Trophoblast cell (in vitro differentiated cells and primary cell): ENCODE measurements at regions not wholly inside any gene's neighbourhood (a gene's known extent, or its start where the extent isn't known, plus 50 kb on each side); places are given as distances from the start of the nearest gene placed in this dataset.

ENCODE experiments used
- DNase-seq, 2 donors: peaks; one replicate each; pipeline ENCODE4 v3.0.0-alpha.2; 2016
- H2AFZ ChIP-seq: 2 replicates; pipeline ENCODE4 v1.6.1; 2013; ENCODE audit warnings: low read length, moderate library complexity, mild to moderate bottlenecking; ENCODE audit not compliant: insufficient read depth, poor library complexity
- H2AK5ac ChIP-seq: 2 replicates; pipeline ENCODE4 v1.6.1; 2013; ENCODE audit warnings: mild to moderate bottlenecking, low read length
- H2BK120ac ChIP-seq: 2 replicates; pipeline ENCODE4 v1.6.1; 2013; ENCODE audit warnings: low read length, mild to moderate bottlenecking, moderate library complexity; ENCODE audit not compliant: insufficient read depth, poor library complexity
- H2BK12ac ChIP-seq: 2 replicates; pipeline ENCODE4 v1.6.1; 2013; ENCODE audit warnings: mild to moderate bottlenecking, low read length, moderate library complexity
- H2BK5ac ChIP-seq: 2 replicates; pipeline ENCODE4 v1.6.1; 2013; ENCODE audit warnings: low read length, low read depth, moderate library complexity, mild to moderate bottlenecking; ENCODE audit not compliant: poor library complexity
- H3K14ac ChIP-seq: 2 replicates; pipeline ENCODE4 v1.6.1; 2013; ENCODE audit warnings: mild to moderate bottlenecking, low read length
- H3K18ac ChIP-seq: 2 replicates; pipeline ENCODE4 v1.6.1; 2013; ENCODE audit warnings: mild to moderate bottlenecking, low read length
- H3K23ac ChIP-seq: 2 replicates; pipeline ENCODE4 v1.6.1; 2013; ENCODE audit warnings: low read length
- H3K27ac ChIP-seq: 2 replicates; pipeline ENCODE4 v1.5.1; 2013; ENCODE audit warnings: low read depth, mild to moderate bottlenecking, inconsistent platforms, low read length, moderate library complexity
- H3K27me3 ChIP-seq: 2 replicates; pipeline ENCODE4 v1.6.1; 2013; ENCODE audit warnings: inconsistent platforms, mild to moderate bottlenecking, low read length, moderate library complexity; ENCODE audit not compliant: insufficient read depth
- H3K36me3 ChIP-seq, 2 experiments: 1 replicate in 1 of 2; 2 replicates in 1 of 2; pipeline ENCODE4 v1.6.1; 2013; ENCODE audit warnings: low read length in 2 of 2, mild to moderate bottlenecking in 2 of 2, moderate library complexity in 1 of 2; ENCODE audit not compliant: insufficient read depth in 2 of 2, control insufficient read depth in 1 of 2
- H3K4ac ChIP-seq: 2 replicates; pipeline ENCODE4 v1.6.1; 2013; ENCODE audit warnings: low read depth, mild to moderate bottlenecking, low read length, moderate library complexity
- H3K4me1 ChIP-seq, 2 experiments: 1 replicate in 1 of 2; 2 replicates in 1 of 2; pipeline ENCODE4 v1.6.1; 2013; ENCODE audit warnings: low read length in 2 of 2, mild to moderate bottlenecking in 2 of 2, moderate library complexity in 1 of 2; ENCODE audit not compliant: insufficient read depth in 2 of 2, control insufficient read depth in 1 of 2
- H3K4me2 ChIP-seq: 2 replicates; pipeline ENCODE4 v1.6.1; 2013; ENCODE audit warnings: inconsistent platforms, mild to moderate bottlenecking, low read length, moderate library complexity
- H3K4me3 ChIP-seq: 2 replicates; pipeline ENCODE4 v1.5.1; 2013; ENCODE audit warnings: mild to moderate bottlenecking, low read depth, low read length, inconsistent platforms
- H3K79me1 ChIP-seq: one replicate; pipeline ENCODE4 v1.6.1; 2013; ENCODE audit warnings: low read length
- H3K79me2 ChIP-seq: 2 replicates; pipeline ENCODE4 v1.6.1; 2013; ENCODE audit warnings: low read length, mild to moderate bottlenecking; ENCODE audit not compliant: control insufficient read depth, insufficient read depth, poor library complexity
- H3K9ac ChIP-seq: 2 replicates; pipeline ENCODE4 v1.6.1; 2013; ENCODE audit warnings: mild to moderate bottlenecking, low read length
- H3K9me3 ChIP-seq: 2 replicates; pipeline ENCODE4 v1.6.1; 2013; ENCODE audit warnings: low read depth, mild to moderate bottlenecking, control low read depth, inconsistent platforms, low read length; ENCODE audit not compliant: insufficient read depth
- H4K12ac ChIP-seq: 2 replicates; pipeline ENCODE4 v1.6.1; 2013; ENCODE audit warnings: low read depth, mild to moderate bottlenecking, low read length, moderate library complexity
- H4K8ac ChIP-seq: 2 replicates; pipeline ENCODE4 v1.6.1; 2013; ENCODE audit warnings: low read depth, mild to moderate bottlenecking, low read length, moderate library complexity
- H4K91ac ChIP-seq: one replicate; pipeline ENCODE4 v1.6.1; 2013; ENCODE audit warnings: low read depth, mild to moderate bottlenecking, low read length, moderate library complexity
- WGBS: extraction: QIAGEN DNeasy Blood & Tissue Kit; methylation state at CpG from one replicate; pipeline ENCODE4 v1.1.7; 2013; ENCODE audit warnings: missing lambda C conversion rate; ENCODE audit not compliant: insufficient read length, insufficient coverage; ENCODE audit errors: extremely low coverage; 5-methylcytosine and 5-hydroxymethylcytosine counted together

DNA sequence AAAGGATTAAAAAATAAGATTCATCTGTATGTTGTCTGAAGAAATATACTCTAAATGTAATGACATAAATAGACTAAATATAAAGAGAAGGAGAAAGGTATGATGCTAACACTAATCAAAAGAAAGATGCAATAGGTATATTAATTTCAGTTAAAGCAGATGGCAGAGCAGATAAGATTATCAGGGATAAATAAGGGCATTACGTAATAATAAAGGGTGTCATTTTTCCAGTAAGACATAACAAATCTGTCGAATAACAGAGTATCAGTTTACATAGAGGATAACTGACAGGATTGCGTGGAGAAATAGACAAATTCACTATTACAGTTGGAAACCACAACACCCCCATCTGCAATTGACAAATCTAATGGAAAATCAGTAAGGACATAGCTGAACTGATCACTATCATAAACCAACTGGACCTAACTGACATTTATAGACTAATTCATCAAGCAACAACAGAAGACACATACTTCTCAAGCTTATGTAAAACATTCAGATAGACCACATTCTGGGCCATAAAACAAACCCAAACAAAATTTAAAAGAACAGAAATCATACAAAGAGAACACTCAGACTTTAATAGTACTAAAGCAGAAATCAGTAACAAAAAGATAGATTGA is 384.1 kb upstream of the COBL start:
- WGBS, result no CpG with 5 or more reads among the region's 3 CpGs
- Histone ChIP-seq H2BK120ac (no peak overlapping the region), H3K4me1 (no peaks in the 10 kb centered on the region), H3K14ac (no peak overlapping the region), H3K36me3 (no peaks in the 10 kb centered on the region), H3K4me3 (no peak overlapping the region), H3K4ac (no peak overlapping the region), H3K9ac (no peak overlapping the region), H2AK5ac (no peak overlapping the region), H3K23ac (no peak overlapping the region), H3K9me3 (no peaks in the 10 kb centered on the region), H3K27ac (no peak overlapping the region), H2AFZ (no peak overlapping the region), H4K12ac (no peak overlapping the region), H3K18ac (no peak overlapping the region), H3K4me2 (no peak overlapping the region), H4K91ac (no peak overlapping the region), H3K79me2 (no peaks in the 10 kb centered on the region), H3K79me1 (no peaks in the 10 kb centered on the region), H4K8ac (no peak overlapping the region), H2BK12ac (no peak overlapping the region), H3K27me3 (no peaks in the 10 kb centered on the region), H2BK5ac (no peak overlapping the region)
- no peak for DNase-seq

- Histone ChIP-seq H2AK5ac (no peak overlapping the region), H2BK5ac (no peak overlapping the region), H3K14ac (no peak overlapping the region), H4K12ac (no peak overlapping the region), H2BK12ac (no peak overlapping the region), H3K9ac (no peak overlapping the region), H3K18ac (no peak overlapping the region), H2AFZ (no peak overlapping the region), H3K4me2 (no peak overlapping the region), H3K23ac (no peak overlapping the region), H3K4me3 (no peak overlapping the region), H3K79me1 (no peaks in the 10 kb centered on the region), H3K9me3 (no peaks in the 10 kb centered on the region), H3K36me3 (no peaks in the 10 kb centered on the region), H4K8ac (no peak overlapping the region), H3K4me1 (no peaks in the 10 kb centered on the region), H4K91ac (no peak overlapping the region), H3K27me3 (no peaks in the 10 kb centered on the region), H3K27ac (no peak overlapping the region), H3K79me2 (no peaks in the 10 kb centered on the region), H2BK120ac (no peak overlapping the region), H3K4ac (no peak overlapping the region)
- DNase-seq, result no peak
- no CpG with 5 or more reads among the region's 5 CpGs for WGBS
Measured at GRCh38 chr7:51693258-51693657, 376.6 kb upstream of the COBL start.

- H2BK12ac ChIP-seq, result no peak overlapping the region
- H3K4me2 ChIP-seq, result no peak overlapping the region
- H3K9me3 ChIP-seq, result no peaks in the 10 kb centered on the region
- H2BK120ac ChIP-seq, result no peak overlapping the region
- no peak overlapping the region for H3K9ac ChIP-seq
- DNase-seq, result no peak
- no peaks in the 10 kb centered on the region for H3K4me1 ChIP-seq
- H2AFZ ChIP-seq, result no peak overlapping the region
- H3K14ac ChIP-seq, result no peak overlapping the region
- H3K36me3 ChIP-seq, result no peaks in the 10 kb centered on the region
- H3K4me3 ChIP-seq, result no peak overlapping the region
- H3K27me3 ChIP-seq, result no peaks in the 10 kb centered on the region
- no CpG with 5 or more reads among the region's 3 CpGs for WGBS
- H3K79me2 ChIP-seq, result no peaks in the 10 kb centered on the region
- no peak overlapping the region for H2BK5ac ChIP-seq
- no peak overlapping the region for H3K27ac ChIP-seq
- H3K4ac ChIP-seq, result no peak overlapping the region
- H4K8ac ChIP-seq, result no peak overlapping the region
- no peak overlapping the region for H4K12ac ChIP-seq
- no peak overlapping the region for H2AK5ac ChIP-seq
- H3K23ac ChIP-seq, result no peak overlapping the region
- no peaks in the 10 kb centered on the region for H3K79me1 ChIP-seq
- no peak overlapping the region for H3K18ac ChIP-seq
- H4K91ac ChIP-seq, result no peak overlapping the region
Measured at GRCh38 chr7:51689547-51689946, 372.9 kb upstream of the COBL start.

DNA sequence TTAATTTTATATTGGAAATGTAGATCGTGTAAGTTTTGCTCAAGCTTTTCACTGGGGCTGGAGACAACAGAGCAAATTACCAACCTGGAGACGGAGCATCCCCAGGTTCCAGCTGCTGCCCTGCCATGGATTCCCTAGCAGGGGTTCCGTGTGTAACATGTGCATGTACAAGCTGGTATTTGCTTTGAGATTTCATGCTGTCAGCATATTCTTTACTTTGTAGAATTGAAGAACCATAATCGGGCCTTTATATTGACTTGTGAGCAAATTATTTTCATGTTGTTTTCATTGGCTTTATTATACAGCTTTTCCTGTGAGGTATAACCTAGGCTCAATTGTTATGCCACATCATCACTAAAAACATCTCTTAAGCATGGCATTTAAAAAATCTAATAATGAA is 369.2 kb upstream of the COBL start:
- Histone ChIP-seq H4K8ac (no peak overlapping the region), H3K23ac (no peak overlapping the region), H3K9me3 (no peaks in the 10 kb centered on the region), H2BK120ac (no peak overlapping the region), H4K91ac (no peak overlapping the region), H3K4me1 (no peaks in the 10 kb centered on the region), H3K4me3 (no peak overlapping the region), H2BK12ac (no peak overlapping the region), H2AFZ (no peak overlapping the region), H3K4ac (no peak overlapping the region), H3K18ac (no peak overlapping the region), H3K4me2 (no peak overlapping the region), H3K27me3 (no peaks in the 10 kb centered on the region), H3K14ac (no peak overlapping the region), H2BK5ac (no peak overlapping the region), H3K79me1 (no peaks in the 10 kb centered on the region), H3K36me3 (no peaks in the 10 kb centered on the region), H3K27ac (no peak overlapping the region), H2AK5ac (no peak overlapping the region), H4K12ac (no peak overlapping the region), H3K9ac (no peak overlapping the region), H3K79me2 (no peaks in the 10 kb centered on the region)
- DNase-seq, result no peak
- no CpG with 5 or more reads among the region's 4 CpGs for WGBS
